GM19468 (cell line): ENCODE measurements at regions not wholly inside any gene's neighbourhood (a gene's known extent, or its start where the extent isn't known, plus 50 kb on each side); places are given as distances from the start of the nearest gene placed in this dataset.
"Not testable (repeated sequence)": the region's sequence is repeated elsewhere in the genome, so short reads cannot be mapped to it uniquely, and the experiment has no call there.

Source experiments
- ATAC-seq: cut with Tn5 transposase; IDR thresholded peaks from one replicate; pipeline ENCODE4 v1.9.1; 2021; ENCODE audit warnings: mild to moderate bottlenecking, moderate library complexity, moderate number of reproducible peaks; ENCODE audit not compliant: unreplicated experiment; ENCODE audit errors: extremely low read depth

DNA sequence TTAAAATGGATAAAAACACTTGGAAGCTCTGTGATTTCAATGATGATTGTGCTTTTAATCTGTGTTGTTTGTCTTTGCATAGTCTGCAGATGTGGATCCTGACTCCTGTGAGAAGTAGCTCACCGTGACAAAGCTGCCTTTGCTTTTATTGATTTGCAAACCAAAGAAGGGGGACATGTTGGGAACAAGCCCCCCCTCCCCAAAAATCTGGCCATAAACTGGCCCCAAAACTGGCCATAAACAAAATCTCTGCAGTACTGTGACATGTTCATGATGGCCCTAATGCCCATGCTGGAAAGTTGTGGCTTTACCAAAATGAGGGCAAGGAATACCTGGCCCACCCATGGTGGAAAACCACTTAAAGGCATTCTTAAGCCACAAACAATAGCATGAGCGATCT is 202.4 kb downstream of the YTHDC2 start:
- not testable (repeated sequence) for ATAC-seq

DNA sequence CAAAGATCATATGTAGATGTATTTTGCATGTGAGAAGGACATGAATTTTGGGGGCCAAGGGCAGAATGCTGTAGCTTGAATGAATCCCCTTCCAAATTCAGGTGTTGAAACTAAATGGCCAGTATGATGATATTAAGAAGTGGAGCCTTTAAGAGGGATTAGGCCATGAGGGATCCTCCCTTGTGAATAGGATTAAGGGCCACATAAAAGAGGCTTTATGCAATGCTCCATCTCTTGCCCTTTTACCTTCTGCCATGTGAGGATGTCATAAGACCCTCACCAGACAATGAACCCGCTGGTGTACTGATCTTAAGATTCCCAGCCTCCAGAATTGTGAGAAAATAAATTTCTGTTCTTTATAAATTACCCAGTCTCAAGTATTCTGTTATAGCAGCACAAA is 206.1 kb downstream of the YTHDC2 start:
- ATAC-seq: no peak

DNA sequence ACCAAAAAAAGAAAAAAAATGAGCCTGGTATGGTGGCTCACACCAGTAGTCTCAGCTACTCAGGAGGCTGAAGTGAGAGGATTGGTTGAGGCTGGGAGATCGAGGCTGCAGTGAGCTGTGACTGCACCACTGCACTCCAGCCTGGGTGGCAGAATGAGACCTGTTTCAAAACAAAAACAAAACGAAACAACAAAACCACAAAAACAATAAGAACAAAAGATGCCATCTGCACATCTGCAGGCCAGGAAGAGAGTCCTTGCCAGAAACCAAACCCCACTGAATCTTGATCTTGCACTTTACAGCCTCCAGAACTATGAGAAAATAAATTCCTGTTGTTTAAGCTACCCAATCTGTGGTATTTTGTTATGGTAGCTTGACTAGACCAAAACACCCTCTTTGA is 207.7 kb downstream of the YTHDC2 start:
- ATAC-seq: no peak

DNA sequence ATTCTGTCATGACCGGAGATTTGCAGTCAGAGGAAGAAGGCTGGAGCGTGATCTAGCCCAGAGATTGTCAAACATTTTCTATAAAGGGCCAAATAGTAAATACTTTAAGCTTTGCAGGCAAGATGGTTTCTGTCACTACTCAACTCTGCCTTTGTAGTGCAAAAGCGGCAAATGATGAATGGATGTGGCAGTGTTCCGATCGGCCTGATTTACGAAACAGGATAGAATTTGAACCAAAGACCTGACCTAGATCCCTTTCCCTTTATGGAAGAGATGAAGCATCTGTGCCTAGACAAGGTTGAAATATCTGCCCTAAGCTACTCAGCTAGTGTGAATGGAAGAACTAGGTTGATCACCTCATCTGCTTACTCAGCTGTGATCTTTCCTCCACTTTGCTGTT is 209.5 kb downstream of the YTHDC2 start:
- no peak for ATAC-seq

DNA sequence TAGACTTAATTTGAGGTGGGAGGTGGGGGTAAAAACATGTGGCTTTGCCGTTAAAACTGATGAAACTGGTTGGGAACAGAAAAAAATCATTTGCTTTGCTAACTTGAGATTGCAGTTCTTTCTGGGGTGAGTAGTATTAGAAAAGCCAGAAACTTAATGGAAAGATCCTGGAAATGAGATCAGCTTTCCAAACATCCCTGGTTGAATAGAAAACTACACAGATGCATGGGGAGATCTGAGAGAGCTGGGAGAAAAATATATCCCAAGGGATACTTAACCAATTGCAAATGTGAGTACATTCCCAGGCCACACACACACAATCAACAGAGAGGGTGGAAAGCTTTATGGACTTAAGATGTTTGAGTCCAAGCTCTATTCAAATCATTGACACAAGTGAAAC is 222.3 kb downstream of the YTHDC2 start:
- ATAC-seq: no peak

DNA sequence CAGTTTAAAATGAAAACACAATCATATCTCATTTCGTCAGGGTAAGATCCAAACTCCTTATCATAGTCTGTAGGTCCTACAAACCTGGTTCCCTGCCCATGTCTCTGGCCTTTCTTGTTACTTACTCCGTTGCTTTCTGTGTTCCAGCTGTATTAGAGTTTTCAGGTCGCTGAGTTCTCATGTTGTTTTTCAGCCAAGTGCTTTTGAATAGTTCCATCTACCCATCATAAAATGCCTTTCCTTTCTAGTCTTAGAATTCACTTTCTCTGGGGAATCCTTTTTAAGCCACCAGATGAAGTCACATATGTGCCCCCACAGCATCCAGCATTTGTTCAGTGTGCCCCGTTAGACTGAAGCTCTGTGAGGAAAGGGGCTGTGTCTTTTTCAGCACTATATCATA is 228.7 kb downstream of the YTHDC2 start:
- no peak for ATAC-seq

DNA sequence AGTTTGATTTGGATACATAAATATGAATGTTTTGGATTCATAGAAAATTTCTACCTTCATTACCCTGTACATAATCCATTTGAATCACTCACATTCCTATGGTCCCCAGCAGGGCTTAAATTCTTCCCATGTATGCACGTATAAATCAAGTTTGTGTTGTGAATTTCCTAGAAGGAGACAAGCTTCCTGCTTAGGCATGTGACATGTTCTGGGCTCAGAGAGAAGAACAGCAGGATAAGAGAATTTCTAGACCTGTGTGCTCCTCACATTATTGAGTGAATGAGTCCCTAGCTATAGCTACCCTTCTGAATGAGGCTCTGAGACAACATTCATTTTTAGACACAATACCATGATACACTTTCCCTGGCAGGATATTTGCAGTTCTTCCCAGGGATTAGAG is 229.1 kb downstream of the YTHDC2 start:
- ATAC-seq: no peak

DNA sequence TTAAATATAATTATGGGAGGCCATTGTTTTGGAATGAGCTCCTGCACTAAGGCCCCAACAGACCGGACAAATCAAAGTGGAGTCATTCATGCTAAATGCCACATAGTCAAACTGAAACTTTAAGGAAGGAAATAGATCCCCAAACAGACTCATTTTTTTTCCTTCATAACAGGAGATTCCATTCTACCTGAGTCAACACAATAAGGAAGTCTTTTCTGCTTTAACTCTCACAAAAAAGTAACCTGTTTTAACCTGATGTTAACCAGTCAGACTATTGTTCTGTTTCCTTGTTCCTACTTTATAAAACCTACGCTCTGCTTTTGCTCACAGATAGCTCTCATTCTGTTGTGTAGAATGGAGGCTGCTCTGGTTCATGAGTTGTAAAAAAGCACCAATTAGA is 234.9 kb downstream of the YTHDC2 start:
- ATAC-seq: no peak

DNA sequence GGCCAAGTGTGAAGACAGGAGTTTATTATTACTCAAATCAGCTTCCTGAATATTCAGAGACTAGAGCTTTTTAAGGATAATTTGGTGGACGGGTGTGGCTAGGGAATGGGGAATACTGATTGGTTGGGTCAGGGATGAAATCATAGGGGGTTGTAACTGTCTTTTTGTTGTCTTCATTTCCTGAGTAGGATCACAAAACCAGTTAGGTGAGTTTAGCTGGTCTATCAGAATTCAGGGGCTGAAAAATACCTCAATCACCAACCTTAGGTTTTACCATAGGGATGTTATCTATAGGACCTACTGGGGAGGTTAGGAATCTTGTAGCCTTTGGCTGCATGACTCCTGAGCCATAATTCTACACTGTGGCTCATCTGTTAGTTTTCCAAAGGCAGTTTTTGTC is 235.8 kb downstream of the YTHDC2 start:
- ATAC-seq: no peak

DNA sequence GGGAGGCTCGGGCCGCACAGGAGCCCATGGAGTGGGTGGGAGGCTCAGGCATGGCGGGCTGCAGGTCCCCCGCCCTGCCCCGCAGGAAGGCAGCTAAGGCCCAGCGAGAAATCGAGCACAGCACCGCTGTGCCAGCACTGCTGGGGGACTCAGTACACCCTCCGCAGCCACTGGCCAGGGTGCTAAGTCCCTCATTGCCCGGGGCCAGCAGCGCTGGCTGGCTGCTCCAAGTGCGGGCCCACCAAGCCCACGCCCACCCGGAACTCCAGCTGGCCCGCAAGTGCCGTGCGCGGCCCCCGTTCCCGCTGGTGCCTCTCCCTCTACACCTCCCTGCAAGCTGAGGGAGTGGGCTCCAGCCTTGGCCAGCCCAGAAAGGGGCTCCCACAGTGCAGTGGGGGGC is 239.7 kb downstream of the YTHDC2 start:
- not testable (repeated sequence) for ATAC-seq

DNA sequence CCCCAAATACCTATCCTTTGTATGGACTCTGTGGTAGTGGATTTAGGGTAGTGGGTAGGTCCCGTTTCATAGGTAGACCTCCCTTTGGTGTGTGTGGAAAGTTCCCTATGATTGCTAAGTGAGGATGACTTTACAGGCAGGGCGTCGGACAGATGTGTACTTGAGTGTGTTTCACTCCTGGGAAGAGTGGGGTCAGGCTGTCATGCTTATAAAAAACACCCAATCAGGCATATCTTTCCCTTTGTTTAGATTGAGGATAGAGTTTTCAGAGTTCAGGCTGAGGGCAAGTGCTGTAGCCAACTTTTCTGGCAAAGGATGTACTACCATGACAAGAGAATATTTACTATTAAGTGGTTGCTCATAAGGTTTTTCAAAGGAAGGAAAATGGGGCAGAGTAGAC is 242.0 kb downstream of the YTHDC2 start:
- no peak for ATAC-seq

DNA sequence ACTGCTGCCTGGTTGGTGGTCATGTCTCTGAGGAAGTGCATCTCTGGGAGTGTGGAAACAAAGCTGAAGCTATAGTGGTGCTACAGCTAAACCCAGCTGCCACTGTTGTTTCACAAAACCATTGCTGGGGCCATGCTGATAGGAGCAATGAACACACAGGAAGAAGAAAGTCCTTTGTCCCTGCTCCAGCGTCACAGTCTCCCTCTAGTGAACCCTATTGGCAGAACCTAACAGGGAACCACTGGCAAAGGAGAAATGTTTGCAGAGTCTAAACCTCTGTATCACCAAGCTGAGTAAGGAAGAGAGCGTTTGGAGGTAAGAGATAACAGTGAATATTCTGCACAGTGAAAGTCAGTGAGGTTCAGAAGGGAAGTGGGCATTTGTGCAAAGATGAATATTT is 244.0 kb downstream of the YTHDC2 start:
- ATAC-seq: no peak

DNA sequence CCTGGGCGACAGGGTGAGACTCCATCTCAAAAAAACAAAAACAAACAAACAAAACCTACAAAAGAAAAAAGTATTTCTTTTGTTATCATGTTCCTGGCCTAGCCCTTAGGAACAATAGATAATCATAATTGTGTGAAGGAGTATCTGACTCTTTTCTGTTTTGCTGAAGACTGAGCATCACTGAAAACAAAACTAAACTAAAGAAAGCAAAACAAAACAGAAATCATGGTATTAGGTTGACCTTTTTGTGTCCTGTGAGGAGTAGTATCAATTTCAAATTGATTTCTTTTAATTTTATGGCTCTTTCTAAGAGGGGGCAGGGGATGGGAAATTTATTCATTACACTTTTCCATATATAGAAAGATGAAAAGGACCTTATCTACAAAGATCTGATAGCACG is 246.0 kb downstream of the YTHDC2 start:
- ATAC-seq: no peak

DNA sequence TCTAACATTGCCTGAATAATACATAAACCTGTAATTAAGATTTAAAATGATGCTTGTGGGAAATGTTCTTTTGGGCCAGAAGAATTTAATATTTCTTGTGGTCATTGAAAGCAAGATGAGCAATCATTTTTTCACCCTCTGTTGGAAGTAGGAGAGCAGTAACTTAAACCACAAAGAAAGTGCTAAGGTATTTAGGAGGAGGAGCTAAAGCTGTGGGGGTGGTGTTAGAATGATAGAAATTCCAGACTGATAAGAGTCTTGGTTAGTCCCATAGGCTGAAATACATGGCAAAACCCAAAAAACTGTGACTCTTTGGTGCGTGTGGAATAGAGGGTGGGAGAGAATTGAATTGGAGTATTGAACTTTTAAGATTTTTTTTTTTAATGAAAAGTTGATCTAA is 247.0 kb downstream of the YTHDC2 start:
- no peak for ATAC-seq

DNA sequence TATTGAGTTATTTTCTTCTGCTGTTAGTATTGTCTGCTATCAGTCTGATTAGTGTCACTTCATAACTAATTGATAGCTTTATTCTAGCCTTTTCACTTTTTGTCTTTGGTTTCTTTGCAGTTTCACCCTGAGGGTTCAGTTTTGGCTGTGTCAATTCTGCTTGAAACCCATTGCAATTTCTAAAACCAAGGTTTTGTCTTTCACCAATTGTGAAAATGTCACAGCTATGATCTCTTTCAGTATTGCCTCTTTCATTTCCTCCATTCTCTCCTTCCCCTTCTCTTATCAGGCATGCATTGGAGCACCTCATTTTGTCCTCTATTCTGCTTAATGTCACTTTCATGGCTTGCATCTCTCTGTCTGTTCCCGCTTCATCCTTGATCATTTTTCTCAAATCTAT is 248.1 kb downstream of the YTHDC2 start:
- no peak for ATAC-seq

DNA sequence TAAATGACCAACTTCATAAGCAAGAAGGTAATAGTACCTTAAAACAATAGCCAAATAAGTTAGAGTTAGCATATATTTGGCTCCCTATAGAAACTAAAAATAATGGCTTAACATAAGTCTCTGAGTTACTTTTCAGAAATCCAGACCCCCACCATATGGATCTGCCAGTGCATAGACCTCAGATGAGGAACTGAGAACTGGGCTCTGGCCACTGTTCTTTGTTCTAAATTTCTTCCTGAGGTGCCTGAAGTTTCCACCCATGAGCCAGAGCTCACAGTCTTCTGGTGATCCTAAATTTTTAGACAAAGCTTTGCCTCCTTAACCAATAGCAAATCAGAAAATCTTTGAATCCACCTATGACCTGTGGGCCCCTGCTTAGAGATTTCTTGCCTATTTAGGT is 250.9 kb downstream of the YTHDC2 start:
- ATAC-seq: no peak

DNA sequence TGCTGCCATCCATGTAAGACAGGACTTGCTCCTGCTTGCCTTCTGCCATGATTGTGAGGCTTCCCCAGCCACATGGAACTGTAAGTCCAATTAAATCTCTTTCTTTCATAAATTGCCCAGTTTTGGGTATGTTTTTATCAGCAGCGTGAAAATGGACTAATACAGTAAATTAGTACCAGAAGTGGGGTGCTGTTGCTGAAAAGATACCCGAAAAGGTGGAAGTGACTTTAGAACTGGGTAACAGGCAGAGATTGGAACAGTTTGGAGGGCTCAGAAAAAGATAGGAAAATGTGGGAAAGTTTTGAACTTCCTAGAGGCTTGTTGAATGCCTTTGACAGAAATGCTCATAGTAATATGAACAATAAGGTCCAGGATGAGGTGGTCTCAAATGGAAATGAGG is 253.3 kb downstream of the YTHDC2 start:
- ATAC-seq: not testable (repeated sequence)

DNA sequence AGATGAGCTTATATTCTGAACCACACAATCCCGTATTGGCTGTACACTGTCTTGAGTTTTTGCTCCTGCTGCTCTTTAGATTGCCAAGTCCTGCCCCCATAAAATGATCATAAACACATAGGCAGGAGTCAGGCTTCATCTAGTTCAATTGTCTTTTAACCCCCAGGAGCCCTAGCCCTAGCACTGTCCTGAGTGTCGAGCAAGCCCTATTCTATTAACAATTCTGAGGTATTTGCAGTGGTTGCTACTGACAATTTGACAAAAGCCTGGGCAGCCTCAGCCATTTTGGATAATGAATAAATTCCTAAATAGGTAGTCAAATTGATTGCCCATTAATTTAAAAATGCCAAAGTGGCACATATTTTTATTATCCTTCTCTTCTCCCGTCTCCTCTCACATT is 257.2 kb downstream of the YTHDC2 start:
- no peak for ATAC-seq

DNA sequence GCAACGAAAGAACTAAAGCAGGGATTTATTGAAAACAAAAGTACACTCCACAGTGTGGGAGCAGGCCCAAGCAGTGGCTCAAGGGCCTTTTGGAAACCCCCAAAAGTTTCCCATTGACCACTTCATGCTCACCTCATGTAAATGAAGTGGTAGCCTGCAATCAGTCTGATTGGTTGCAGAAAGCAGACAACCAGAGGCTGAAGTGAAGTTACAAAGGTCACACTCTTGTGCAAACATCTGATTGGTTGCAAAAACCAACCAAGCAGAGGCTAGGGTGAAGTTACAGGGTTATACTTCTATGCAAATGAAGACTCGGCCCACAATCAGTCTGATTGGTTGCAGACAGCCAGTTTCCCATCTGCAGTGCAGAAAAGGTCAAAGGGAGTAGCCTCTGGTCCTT is 258.0 kb downstream of the YTHDC2 start:
- ATAC-seq: peak; percentile 42

DNA sequence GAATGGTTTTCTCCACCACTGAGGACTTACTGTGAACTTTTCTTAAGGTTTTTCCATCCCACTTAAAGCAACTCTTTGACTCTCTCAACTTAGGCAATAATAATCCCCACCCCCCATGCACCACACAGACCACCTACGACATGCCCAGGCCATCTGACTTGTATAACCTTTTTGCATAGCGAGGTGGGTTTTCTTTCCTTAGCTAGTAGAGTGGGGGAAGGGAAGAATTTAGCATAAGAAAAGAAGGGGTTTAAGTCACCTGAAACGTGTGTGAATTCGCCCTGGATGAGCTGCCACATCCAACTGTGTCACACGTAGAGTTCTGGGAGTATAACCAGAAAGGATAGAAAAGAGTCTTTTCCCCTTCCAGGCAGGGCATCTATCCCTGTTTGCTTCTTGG is 262.7 kb downstream of the YTHDC2 start:
- ATAC-seq: no peak

DNA sequence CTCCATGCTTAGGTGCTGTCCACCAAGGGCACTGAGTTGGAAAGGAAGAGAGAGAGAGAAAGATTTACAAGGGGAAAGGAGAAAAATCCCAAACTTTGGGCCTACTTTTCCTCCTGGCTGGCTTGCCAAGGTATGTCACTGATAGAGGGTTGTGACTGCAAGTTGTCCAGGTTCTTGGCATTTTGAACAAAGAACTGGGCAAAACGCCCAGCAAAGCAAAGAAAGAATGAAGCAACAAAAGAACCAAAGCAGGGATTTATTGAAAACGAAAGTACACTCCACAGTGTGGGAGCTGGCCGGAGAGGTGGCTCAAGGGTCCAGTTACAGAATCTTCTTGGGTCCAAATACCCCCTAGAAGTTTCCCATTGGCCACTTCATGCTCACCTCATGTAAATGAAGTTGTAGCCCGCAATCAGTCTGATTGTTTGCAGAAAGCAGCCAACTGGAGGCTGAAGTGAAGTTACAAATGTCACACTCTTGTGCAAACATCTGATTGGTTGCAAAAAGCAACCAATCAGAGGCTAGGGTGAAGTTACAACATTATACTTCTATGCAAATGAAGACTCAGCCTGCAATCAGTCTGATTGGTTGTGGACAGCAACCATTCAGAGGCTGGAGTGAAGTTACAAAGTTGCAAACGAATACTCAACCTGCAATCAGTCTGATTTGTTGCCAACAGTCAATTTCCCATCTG is 263.5 kb downstream of the YTHDC2 start:
- no peak for ATAC-seq

DNA sequence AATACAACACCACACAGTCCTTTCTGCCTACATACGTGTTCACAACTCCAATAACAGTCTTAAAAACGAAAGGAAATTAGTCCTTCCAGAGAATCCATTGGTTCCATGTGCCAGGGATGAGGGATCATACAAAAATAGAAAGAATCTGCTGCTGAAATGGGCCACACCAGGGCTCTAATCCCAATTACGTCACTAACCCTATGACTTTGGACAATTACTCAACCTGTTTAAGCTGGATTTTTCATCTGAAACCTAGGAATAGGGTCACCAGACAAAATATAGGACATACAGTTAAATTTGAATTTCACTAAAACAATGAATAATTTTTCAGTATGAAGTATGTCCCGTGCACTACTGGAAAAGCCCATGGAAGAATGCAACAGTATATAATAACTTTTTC is 264.7 kb downstream of the YTHDC2 start:
- no peak for ATAC-seq
